ENCODE measurements at regions not wholly inside any gene's neighbourhood (a gene's known extent, or its start where the extent isn't known, plus 50 kb on each side); places are given as distances from the start of the nearest gene placed in this dataset.
A peak's percentile ranks its signal among the peaks of the same experiment; 100 is the strongest.

GRCh38 chr20:41726727-41727126, 108.5 kb upstream of the CHD6 start:
- H3K27ac ChIP-seq (ENCODE audit: low read depth, low read length, poor library complexity, severe bottlenecking) = no peak overlapping the region
- no peaks in the 10 kb centered on the region for H3K27me3 ChIP-seq (replicated peaks; ENCODE audit: insufficient read depth, low read depth, low read length, poor library complexity)
- no peak for DNase-seq (ENCODE audit: low spot score)
- H3K4me1 ChIP-seq (ENCODE audit: insufficient read depth, low read length, poor library complexity, severe bottlenecking) = no peaks in the 10 kb centered on the region
- POLR2A ChIA-PET (ENCODE audit: low non-redundant PET) = no interaction called here
- BruUV-seq (replicated peaks) = no TSS peak
- intact Hi-C loops (cut with micrococcal nuclease; ENCODE audit: unreplicated experiment) = no loop called here
- no peaks in the 10 kb centered on the region for H3K36me3 ChIP-seq (ENCODE audit: insufficient read depth, low read length, poor library complexity, severe bottlenecking)
- H3K9me3 ChIP-seq (ENCODE audit: low read depth, low read length, poor library complexity, severe bottlenecking) = no peaks in the 10 kb centered on the region
- TF ChIP-seq CTCF (conservative IDR thresholded peaks at IDR 0.05; ENCODE audit: low read depth, low read length) (no peak), EZH2 (IDR thresholded peaks at IDR 0.05; ENCODE audit: borderline replicate concordance, low read depth, low read length, poor library complexity, severe bottlenecking) (no peak)
- no peak overlapping the region for H3K4me3 ChIP-seq (ENCODE audit: low read depth, low read length, poor library complexity, severe bottlenecking)
- CTCF ChIA-PET = no interaction called here

DNA sequence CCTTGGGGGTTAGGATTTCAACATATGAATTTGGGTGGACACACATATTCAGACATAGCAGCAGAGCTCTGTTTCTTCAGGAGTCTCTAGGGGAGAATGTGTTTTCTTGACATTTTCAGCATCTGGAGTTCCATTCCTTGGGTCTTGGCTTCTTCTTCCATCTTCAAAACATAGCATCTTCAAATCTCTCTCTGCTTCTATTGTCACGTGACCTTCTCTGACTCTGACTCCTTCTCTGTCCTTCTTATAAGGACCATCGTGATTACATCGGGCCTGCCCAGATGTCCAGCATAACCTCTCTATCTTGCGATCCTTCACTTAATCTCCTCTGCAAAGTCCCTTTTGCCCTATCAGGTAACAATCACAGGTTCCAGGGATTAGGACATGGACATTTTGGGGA, 101.0 kb upstream of the CHD6 start:
- no peaks in the 10 kb centered on the region for H3K9me3 ChIP-seq (ENCODE audit: low read depth, low read length, poor library complexity, severe bottlenecking)
- ChIA-PET POLR2A (ENCODE audit: low non-redundant PET) (interaction anchor here (0.7 kb wide), 1 partner anchor 633 kb away, joined by 7 read pairs; no protein-coding TSS in a partner anchor), CTCF (no interaction called here)
- no peak overlapping the region for H3K4me3 ChIP-seq (ENCODE audit: low read depth, low read length, poor library complexity, severe bottlenecking)
- no peaks in the 10 kb centered on the region for H3K36me3 ChIP-seq (ENCODE audit: insufficient read depth, low read length, poor library complexity, severe bottlenecking)
- TF ChIP-seq EZH2 (IDR thresholded peaks at IDR 0.05; ENCODE audit: borderline replicate concordance, low read depth, low read length, poor library complexity, severe bottlenecking) (no peak), CTCF (conservative IDR thresholded peaks at IDR 0.05; ENCODE audit: low read depth, low read length) (no peak)
- H3K4me1 ChIP-seq (ENCODE audit: insufficient read depth, low read length, poor library complexity, severe bottlenecking) = peaks cover 10% of the 10 kb centered on the region
- H3K27ac ChIP-seq (ENCODE audit: low read depth, low read length, poor library complexity, severe bottlenecking) = no peak overlapping the region
- intact Hi-C loops (cut with micrococcal nuclease; ENCODE audit: unreplicated experiment) = no loop called here
- no peaks in the 10 kb centered on the region for H3K27me3 ChIP-seq (replicated peaks; ENCODE audit: insufficient read depth, low read depth, low read length, poor library complexity)
- DNase-seq (ENCODE audit: low spot score) = no peak
- no TSS peak for BruUV-seq (replicated peaks)

DNA sequence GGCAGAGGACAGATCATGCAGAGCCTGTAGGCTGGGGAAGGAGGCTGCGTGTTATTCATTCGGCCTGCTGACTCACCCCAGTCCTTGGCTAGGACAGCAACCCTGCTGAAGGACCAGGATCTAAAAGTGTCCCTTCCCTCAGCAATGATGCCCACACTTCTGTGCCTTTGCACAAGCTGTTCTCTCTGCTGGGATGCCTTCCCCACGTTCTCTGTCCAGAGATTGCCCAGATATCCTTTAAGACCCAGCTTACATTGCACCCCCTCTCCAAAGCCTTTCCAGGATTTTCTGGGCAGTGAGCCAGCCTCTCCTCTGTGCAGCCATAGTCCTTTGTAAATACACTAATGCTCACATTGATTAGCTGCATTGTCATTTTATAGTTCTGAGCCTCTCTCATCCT, 99.3 kb upstream of the CHD6 start:
- ChIA-PET CTCF (no interaction called here), POLR2A (ENCODE audit: low non-redundant PET) (interaction anchor here (0.6 kb wide), 1 partner anchor 16 kb away, joined by 10 read pairs; no protein-coding TSS in a partner anchor)
- intact Hi-C loops (cut with micrococcal nuclease; ENCODE audit: unreplicated experiment) = no loop called here
- Histone ChIP-seq H3K4me3 (ENCODE audit: low read depth, low read length, poor library complexity, severe bottlenecking) (no peak overlapping the region), H3K27me3 (replicated peaks; ENCODE audit: insufficient read depth, low read depth, low read length, poor library complexity) (no peaks in the 10 kb centered on the region), H3K36me3 (ENCODE audit: insufficient read depth, low read length, poor library complexity, severe bottlenecking) (no peaks in the 10 kb centered on the region), H3K4me1 (ENCODE audit: insufficient read depth, low read length, poor library complexity, severe bottlenecking) (peaks cover 18% of the 10 kb centered on the region), H3K27ac (ENCODE audit: low read depth, low read length, poor library complexity, severe bottlenecking) (no peak overlapping the region), H3K9me3 (ENCODE audit: low read depth, low read length, poor library complexity, severe bottlenecking) (no peaks in the 10 kb centered on the region)
- BruUV-seq (replicated peaks) = no TSS peak
- peak; percentile 61 for DNase-seq (ENCODE audit: low spot score)
- TF ChIP-seq EZH2 (IDR thresholded peaks at IDR 0.05; ENCODE audit: borderline replicate concordance, low read depth, low read length, poor library complexity, severe bottlenecking) (no peak), CTCF (conservative IDR thresholded peaks at IDR 0.05; ENCODE audit: low read depth, low read length) (no peak)
